Activated CD4-positive, CD25-positive, alpha-beta regulatory T cell (primary cell): ENCODE measurements at regions not wholly inside any gene's neighbourhood (a gene's known extent, or its start where the extent isn't known, plus 50 kb on each side); places are given as distances from the start of the nearest gene placed in this dataset.
"Not testable (repeated sequence)": the region's sequence is repeated elsewhere in the genome, so short reads cannot be mapped to it uniquely, and the experiment has no call there.

Experiments
- DNase-seq, 4 experiments: peaks; one replicate each; lab custom pipeline; 2025; lab: John Stamatoyannopoulos, UW

DNA sequence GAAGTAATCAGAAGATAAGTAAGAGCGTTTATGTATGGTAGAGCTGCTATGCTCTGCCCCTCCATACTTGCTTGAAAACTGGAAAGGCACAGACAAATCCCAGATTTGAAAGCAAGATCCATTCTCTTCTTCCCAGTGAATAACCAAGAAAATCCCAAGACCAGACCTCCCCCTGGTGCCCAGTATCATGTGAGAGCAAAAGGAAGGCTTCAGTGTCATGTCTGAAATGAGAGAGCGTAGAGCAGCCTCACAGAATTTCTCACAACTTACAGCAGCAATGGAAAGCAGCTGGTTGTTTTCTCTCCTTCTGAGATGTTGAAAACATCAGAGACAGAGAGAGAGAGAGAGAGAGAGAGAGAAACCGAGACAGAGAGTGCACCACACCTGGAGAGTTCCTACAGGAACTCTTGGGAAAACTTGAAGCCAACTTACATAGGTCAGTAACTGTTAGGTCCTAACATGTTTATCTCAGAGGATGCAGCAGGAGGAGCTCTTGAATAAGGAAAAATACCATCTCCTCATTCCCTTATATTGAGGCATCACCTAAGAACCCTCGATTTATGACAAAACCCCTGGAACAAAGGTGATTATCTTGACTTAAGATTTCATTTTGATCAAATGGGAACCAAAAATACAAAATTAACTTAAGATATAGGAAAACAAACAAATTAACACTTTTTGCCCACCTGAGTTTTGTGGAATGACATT lies 273.3 kb downstream of the NSUN3 start:
- no peak for DNase-seq

DNA sequence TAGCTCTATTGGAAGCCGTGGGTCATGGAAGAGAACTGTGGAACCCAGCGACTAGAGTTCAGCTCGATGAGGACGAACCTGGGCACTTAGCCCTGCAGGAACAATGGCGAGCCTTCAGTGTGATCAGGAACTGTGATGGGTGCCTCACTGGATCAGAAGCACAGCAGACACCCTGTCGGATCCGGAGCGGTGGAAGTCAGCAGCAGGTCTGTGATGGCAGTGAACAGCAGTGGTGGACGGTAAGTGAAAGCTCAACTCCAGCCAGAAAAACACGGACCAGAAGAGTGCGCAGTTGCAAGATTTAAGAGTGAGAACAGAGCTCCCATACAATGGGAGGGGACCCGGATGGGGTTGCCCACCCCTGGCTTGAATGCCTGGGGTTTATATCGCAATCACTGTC lies 282.2 kb downstream of the NSUN3 start:
- DNase-seq, result no peak

DNA sequence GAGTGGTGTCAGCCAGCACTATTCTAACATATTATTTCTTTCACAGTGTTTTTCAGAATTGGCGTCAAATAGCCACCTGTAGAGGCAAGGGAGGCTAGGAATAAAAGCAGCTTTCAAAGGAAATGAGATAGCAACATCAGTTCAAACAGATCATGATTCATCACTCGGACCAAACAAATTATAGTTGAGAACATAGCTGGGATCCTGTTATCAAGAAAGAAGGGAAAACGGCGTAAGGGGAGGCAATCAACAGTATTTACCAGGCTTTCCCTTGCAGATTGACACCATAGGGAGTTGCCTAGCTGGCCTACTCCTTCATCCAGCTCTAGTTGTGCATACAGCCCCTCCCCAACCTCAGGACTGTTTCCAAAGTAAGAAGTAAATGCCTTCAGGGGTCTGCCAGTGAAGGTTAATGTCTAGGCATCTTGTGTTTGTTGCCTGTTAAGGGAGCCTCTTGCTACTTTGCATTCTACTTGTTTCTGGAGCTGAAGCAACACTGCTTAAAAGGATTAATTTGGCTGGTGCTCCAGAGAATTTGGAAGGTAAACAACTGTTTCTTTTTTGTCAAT lies 286.5 kb downstream of the NSUN3 start:
- no peak for DNase-seq

DNA sequence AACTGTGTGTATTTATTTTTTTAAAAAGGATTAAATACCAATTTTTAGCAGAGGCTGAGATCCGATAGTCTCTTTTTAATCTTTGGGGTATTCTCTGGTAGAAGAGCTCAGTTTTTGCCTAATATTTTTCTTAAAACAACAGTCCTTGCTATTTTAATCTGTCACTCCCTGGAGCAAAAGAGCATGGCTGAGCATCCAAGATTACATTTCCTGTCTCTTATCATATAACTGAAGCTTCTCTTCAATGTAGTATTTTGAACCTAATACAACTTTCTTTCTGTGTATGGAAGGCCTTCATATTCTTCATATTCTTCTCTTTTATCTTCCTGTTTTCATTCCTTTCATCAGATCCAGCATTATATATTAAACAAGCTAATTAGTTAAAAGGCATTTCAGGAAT lies 293.7 kb downstream of the NSUN3 start:
- no peak for DNase-seq

DNA sequence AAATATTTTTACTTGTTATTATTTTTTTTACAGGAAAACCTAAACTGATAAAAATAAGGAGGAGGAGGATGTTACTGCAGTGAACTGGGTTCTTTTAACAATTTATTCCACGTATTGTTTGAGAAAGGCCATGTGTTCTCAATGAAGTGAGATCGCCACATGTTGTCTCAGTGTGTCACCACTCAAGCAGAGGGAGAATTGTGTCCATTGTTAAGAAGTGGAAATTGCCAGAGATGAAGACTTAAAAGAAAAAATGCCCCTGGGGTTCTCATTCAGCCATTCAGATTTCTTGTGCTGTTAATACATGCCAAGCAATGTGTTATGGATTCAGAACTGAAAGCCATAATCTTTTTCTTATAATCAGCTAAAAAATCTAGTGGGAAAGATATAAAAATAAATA lies 297.1 kb downstream of the NSUN3 start:
- no peak for DNase-seq

DNA sequence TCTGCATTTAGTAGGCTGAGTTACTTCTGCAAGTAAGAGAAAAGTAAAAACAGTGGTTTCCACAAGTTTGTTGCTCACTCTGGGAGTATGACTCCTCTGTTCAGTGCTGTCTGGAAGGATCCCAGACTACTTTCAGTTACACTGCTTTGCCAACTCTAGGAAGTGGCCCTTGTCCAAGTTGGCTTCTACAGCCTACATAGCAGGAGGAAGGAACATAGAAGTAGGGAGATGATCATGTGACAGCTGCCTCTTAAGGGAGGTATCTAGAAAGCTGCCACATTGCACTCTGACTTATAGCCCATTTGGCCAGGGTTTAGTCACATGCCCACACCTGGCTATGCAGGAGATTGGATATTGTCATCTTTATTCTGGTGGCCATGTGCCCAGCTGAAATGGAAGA lies 298.1 kb downstream of the NSUN3 start:
- DNase-seq, result no peak

DNA sequence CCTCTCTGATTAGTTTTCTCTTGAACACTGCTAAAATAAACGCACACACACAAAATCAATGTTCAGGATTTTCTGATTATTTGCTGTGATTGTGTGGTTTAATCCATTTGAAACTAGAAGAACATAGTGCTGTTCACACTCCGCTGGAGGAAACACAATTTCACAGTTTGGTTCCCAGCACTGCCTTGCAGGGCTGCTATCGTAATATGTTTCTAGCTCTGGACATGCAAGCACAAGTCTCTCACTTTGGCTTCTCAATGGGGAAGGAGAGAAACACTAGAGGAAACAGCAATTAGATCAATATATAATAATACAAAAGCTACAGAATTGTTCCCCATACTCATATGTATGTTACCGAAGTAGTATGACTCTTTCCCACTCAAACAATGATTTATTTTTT lies 299.5 kb downstream of the NSUN3 start:
- DNase-seq, result no peak

DNA sequence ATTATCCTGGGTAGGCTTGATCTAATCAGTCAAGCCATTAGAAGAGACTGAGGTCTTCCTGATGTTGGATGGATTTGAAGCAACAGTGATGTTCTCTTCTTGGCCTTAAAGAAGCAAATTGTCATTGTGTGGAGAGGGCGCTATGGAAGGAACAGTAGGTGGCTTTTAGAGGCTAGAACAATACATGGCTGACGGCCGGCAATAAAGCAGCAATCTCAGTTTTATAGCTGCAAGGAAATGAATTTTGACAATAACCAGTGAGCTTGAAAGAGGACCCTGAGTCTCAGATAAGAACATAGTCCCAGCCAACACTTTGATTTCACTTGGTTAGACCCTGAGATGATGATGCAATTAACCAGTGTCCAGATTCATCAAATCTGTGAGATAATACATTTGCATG lies 302.1 kb downstream of the NSUN3 start:
- DNase-seq, result no peak

DNA sequence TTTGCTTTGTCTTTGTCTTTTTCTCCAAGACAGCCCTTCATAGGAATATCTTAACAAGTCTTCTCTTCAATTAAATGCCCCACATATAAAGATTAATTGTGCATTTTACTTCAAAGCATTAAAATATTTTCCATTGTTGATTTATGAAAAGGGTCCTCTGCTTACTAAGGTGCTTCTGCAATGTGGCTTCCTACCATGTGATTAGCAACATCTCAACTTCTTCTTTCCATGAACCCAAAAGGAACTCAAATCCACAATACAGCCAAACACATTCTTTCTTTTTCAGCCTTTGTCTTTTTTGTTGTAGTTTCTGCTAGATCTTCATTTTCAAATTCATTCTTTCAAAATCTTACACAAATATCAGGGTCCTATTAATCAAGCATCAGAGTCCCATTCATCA lies 309.2 kb downstream of the NSUN3 start:
- no peak for DNase-seq

DNA sequence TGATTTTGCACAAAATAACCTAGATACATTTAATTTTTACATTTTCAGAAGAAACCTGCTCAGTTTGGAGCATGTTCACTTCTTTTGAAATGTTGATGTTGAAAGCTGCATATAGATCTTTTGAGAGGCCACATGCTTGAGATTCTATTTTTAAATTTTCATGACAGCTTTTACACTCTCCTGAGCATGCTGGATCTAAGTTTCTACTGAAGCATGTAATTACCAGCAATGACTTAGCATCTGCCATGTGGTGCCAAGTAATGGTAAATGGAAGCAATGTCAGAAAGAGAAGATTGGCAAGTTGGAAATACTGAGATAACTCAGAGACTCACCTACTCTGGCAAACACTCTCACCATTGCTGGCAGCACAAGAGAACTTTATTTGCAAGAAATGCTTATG lies 310.6 kb downstream of the NSUN3 start:
- DNase-seq, result no peak

DNA sequence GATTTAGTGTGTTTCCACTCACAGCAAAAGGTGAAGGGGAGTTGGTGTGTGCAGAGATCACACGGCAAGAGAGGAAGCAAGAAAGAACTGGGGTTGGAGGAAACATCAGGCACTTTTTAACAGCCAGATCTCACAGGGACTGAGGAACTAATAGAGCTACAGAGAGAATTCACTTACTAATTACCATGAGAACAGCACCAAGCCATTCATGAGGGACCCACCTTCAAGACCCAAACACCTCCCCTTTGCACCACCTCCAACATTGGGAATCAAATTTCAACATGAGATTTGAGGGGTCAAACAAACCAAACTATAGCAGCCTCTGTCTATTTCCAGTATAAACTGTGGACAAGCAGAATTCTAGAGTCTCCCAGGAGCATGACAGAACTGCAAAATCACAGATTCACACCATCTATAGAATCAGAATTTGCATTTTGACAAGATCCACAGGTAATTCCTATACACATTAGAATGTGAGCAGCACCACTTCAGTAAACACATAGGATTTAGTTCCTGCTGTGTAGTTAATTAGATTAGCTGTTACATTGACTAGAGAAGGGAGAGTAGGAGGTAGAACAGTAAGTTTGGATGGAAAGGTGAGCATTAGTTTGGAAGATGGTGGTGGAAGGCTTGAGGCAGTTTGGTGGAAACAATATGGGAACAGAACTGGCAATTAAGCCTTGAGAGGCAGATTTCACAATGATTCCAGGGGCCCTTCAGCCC lies 311.7 kb downstream of the NSUN3 start:
- DNase-seq, result no peak

DNA sequence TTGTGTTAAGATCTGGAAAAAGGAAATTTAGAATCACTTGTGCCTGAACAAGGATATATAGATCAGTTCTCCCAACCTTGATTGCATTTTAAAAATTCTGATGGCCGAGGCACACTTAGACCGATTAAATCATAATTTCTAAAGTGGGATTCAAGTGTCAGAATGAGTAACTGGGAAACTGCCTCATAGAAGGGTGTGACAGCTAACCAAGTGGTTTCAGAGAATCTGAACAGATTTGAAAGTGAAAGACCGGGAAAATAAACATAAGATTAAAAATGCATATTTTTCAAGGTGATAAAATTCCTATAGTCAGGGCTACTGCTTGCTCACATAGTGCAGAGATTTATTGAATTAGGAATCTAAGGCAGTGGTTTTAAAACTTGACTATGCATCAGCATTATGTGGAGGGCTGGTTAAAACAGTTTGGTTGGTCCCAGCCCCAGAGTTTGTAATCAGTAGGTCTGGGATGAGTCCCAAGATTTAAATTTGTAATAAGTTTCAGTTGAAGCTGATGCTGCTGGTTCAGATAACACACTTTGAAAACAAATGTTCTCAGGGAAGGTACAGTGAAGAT lies 314.3 kb downstream of the NSUN3 start:
- DNase-seq, result not testable (repeated sequence)

DNA sequence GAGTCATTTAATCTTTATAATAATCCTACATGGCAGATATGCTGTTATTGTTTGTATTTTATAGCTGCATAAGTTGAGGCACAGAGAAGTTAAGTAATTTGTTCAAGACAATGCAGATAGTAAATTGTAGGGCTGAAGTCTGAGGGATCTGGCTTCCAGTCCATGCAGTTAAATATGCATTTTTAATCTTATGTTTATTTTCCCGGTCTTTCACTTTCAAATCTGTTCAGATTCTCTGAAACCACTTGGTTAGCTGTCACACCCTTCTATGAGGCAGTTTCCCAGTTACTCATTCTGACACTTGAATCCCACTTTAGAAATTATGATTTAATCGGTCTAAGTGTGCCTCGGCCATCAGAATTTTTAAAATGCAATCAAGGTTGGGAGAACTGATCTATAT lies 315.0 kb downstream of the NSUN3 start:
- DNase-seq, result not testable (repeated sequence)

DNA sequence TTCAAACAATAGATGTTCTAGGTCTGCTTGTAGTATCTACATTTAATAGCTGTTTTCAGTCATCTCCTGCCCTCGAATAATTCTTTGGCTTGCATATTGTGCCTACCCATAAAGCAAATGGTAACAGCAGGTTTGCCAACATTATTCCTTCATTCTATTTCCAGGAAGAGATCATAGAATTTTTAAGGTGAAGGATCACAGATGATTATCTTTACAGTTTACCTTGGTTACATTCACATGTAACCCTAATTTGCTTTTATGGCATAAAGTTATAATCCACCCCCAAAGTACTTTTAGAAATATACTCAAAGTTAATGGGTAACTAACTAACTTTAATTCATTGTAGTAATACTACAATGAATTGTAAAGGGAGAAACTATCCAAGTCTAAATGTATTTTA lies 315.5 kb downstream of the NSUN3 start:
- no peak for DNase-seq

DNA sequence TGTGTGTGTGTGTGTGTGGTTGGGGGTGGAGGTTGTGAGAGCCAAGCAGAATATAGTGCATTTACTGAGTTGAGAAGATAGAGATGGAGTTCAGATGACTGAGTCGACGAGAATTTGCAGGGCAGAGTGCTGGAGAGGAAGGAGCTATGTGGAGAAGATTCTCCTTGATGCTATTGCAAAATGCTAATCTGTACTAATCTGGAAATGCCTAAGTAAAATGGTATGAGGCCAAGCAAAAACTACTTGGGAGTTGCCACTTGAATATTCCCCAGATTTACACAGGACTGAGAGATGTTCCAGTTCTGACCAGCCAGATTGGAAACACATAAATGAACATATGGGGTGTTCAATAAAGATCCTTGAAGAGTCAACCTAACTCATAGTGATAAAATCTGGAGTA lies 316.4 kb downstream of the NSUN3 start:
- no peak for DNase-seq

DNA sequence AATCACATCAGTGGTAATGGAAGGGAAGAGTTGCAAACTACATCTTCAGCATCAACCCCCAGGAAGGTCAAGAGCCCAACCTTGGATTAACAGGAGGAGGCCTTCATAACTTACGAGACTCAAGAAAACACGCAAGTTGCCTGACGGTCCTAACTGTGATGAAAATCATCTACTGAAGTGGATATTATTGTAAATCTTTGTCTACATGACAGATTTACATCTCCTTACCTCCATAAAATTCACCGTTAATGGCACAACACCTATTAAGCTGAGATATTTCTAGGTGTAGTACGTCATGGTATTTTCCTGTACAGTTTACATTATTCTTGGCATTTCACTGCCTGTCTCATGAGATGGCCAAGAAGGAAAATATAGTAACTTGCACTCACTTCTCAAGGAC lies 332.0 kb downstream of the NSUN3 start:
- no peak for DNase-seq

DNA sequence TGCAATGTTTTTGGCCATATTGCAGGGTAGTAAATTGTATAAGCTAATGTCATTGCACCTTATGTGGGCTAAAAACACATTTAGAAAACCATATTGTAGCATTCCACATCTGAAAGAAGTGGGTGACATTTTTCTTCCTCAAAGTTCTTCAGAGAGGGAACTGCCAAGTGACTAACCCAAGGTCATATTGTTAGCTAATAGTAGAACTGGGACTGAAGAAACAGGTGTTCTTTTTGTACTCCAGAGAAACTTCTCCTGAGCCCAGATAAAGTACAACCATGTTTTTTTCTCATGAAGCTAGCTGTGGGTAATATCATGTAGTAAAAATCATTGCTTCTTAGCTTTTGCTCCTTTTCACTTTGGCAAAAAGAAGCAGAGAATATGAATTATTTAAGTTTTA lies 333.0 kb downstream of the NSUN3 start:
- DNase-seq, result no peak

DNA sequence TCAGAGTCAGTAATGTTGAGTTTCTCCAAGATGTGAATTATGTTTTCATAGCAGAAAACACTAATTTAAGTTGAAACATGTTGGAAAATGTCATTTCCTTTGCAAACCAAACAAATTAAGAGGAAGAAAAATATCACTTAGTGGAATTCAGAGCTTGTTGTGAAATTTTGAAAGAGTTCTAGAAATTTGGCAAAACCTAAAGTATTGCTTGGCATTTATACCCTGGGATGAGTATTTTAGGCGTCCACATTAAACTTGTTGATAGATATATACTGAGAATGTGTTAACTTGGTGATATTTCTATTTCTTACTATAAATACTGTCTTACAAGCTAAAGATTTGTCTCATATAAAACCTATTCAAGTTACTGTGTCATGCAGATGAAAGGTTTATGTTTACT lies 335.2 kb downstream of the NSUN3 start:
- no peak for DNase-seq

DNA sequence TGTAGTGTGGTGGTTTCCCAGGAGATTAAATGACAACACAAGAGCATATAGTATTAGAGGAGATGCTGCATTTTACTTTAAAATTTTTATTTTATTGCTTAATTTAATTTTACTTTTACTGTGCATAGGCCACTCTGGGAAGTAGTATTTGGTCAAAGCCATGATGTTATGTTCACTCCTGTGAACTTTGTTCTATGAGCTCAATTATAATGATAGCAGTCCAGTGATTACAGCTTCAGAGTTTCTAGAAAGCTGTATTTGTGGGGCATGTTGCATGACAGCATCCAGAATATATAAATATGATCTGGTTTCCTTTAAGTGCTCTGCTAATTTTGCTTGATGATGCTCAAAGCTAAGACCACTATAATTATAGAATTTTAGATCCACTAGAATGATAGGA lies 338.6 kb downstream of the NSUN3 start:
- no peak for DNase-seq

DNA sequence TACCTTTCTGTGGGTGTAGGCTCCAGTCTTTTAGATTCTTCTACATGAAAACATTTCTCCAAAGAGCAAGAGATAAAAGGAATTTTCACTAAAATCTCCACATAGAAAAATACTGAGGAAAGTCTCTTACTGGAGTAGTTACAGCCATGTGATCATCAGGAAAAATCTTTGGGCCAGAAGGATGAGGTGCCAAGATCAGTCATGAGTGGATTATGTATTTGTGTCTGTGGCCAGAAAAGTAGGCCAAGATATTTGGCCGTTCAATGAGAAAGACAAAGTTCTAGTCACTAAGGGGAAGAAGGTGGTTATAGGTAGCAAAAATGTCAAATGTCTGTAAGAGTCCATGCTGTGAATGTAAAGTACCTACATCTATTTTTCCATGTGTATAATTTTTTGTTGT lies 339.3 kb downstream of the NSUN3 start:
- DNase-seq, result no peak

DNA sequence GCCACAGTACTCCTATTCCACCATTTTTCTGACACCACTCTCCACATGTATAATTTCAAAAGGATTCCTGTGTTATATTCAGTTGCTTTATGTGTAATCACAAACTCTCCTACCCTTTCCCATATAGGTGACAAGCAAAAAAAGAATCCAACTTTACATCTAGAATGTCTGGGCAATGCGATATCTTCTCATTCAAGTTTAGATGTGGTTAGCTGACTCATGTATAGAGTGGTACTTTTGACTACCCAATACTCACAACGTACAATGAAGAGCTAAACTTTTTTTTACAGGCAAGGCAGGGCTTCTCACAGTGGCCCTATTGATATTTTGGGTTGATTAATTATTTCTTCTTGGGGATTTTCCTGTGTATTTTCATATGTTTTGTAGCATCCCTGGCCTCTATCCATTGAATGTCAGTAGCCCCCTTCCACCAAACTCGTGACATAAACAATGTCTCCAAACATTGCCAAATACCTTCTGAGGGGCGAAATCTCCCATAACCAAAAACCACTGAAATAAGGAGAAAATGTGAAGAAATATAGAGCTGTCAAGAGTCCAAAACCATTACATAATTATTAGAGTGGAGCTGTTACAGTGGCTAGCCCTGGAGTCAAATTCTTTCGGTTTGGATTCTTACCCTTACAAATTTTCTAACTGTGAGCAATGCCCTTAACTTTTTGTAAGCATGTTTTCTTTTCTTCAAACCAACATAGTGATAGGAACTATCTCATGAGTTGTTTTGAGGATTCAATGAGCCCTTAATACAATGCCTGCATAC lies 342.6 kb downstream of the NSUN3 start:
- no peak for DNase-seq

DNA sequence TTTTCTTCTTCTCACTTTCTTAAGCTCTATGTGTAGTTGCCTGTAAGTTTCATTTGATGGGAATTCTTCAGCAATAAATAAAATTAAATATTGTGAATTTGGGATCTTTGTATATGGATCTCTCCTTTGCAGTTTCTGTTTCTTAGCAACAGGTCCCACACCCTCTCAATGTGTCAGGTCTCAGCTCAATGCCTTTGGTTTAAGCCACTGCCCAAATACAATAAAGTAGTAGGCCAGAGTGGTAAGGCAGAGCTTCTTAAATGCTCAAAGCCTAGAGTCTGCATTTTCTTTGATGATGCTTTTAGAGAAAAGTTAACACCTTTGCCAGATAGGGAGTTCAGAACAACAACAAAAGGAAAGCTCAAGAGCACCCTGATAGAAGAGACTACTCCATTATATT lies 343.7 kb downstream of the NSUN3 start:
- no peak for DNase-seq
